GM19238 (cell line): ENCODE measurements at regions not wholly inside any gene's neighbourhood (a gene's known extent, or its start where the extent isn't known, plus 50 kb on each side); places are given as distances from the start of the nearest gene placed in this dataset.

Source experiments
- DNase-seq: peaks from one replicate; pipeline ENCODE4 v3.0.0; 2011; ENCODE audit warnings: low spot score; ENCODE audit not compliant: insufficient read length

DNA sequence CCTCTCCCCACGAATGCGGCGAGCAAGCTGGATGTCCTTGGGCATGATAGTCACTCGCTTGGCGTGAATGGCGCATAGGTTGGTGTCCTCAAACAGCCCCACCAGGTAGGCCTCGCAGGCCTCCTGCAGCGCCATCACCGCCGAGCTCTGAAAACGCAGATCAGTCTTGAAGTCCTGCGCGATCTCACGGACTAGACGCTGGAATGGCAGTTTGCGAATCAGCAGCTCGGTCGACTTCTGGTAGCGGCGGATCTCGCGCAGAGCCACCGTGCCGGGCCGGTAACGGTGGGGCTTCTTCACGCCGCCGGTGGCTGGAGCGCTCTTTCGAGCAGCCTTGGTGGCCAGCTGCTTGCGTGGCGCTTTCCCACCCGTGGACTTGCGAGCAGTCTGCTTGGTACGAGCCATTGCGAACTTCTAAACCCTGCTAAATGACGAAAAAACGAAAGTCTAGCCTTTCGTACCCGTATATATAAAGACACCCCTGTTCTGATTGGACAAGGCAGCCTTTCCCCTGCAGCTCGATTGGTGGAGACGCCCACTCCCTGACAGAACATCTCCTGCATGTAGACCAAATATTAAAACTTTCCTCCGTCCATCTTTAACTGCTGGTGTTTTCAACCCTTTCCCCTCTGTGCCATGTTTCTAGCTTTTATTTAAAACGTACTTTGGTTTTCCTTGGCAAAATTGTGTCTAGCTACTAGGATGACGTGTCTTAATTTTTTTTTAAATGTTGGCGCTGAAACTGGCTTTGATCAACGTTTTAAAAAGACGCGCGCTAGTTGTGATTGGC, 109.8 kb downstream of the HFE start:
- DNase-seq, result no peak

DNA sequence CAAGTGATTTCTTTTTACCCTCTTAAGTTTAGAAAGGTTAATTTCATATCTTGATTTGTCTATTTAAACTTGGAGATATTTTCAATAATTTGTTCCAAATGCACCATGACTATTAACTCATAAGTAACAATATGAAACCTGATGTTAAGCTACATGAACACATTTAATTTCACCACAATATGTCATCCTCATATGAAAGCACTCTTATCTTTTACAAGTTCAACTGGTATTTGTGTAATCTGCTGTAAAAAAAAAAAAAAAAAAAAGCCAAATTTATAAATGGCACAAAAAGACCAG, 110.4 kb downstream of the HFE start:
- DNase-seq, result no peak

DNA sequence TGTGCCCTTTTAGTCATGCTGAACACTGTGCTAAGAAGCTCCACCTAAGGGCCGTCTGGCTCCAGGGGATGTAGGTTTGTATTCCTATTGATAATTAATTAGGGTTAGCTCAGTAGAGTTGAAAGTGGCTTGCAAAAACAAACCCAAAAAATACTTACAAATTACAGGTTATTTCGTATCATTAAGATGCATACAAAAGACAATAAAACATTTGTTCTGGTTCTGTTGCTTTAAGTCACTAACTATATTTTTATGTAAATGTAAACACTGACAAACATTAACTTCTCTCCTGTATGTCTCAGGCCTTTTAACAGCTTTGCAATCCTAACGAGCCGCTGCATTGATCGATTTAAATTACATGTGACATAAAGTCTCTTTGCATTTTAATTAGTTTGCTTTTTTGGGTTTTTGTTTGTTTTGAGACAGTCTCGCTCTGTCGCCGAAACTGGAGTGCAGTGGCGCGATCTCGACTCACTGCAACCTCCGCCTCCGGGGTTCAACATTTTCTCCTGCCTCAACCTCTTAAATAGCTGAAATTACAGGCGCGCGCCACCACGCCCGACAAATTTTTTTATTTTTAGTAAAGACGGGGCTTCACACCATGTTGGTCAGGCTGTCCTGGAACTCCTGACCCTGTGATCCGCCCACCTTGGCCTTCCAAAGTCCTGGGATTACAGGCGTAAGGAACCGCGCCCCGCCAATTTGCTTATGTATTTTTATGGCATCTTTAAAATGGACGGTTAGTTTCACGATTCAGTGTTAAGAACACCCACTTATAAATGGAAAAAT, 110.9 kb downstream of the HFE start:
- no peak for DNase-seq

DNA sequence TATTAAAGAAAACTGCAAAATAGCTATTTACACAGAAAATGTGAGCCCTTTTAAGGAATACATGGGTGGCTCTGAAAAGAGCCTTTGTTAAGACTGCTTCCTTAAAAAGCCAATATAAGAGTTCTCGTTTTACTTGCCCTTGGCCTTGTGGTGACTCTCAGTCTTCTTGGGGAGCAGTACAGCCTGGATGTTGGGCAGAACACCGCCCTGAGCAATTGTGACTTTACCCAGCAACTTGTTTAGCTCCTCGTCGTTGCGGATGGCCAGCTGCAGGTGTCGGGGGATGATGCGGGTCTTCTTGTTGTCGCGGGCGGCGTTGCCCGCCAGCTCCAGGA, 111.5 kb downstream of the HFE start:
- no peak for DNase-seq

DNA sequence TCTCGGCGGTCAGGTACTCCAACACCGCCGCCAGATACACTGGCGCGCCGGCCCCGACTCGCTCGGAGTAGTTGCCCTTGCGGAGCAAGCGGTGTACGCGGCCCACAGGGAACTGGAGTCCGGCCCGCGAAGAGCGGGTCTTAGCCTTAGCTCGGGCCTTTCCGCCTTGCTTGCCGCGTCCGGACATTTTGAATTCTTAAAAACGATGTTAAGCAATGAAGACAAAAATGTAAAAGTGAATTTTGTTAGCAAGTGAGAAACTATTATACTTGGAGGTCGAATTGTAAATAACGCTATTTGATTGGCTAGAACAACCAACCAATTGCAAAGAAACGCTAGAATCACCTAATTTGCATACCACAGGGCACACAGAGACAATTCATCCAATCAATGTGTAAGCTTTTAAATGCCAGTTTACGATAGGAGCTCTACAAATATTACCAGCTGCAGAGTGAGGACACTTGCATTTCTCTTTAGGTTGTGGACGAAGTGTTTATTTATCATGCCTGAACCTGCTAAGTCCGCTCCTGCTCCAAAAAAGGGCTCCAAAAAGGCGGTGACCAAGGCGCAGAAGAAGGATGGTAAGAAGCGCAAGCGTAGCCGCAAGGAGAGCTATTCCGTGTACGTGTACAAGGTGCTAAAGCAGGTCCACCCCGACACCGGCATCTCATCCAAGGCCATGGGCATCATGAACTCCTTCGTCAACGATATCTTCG, 112.0 kb downstream of the HFE start:
- no peak for DNase-seq

DNA sequence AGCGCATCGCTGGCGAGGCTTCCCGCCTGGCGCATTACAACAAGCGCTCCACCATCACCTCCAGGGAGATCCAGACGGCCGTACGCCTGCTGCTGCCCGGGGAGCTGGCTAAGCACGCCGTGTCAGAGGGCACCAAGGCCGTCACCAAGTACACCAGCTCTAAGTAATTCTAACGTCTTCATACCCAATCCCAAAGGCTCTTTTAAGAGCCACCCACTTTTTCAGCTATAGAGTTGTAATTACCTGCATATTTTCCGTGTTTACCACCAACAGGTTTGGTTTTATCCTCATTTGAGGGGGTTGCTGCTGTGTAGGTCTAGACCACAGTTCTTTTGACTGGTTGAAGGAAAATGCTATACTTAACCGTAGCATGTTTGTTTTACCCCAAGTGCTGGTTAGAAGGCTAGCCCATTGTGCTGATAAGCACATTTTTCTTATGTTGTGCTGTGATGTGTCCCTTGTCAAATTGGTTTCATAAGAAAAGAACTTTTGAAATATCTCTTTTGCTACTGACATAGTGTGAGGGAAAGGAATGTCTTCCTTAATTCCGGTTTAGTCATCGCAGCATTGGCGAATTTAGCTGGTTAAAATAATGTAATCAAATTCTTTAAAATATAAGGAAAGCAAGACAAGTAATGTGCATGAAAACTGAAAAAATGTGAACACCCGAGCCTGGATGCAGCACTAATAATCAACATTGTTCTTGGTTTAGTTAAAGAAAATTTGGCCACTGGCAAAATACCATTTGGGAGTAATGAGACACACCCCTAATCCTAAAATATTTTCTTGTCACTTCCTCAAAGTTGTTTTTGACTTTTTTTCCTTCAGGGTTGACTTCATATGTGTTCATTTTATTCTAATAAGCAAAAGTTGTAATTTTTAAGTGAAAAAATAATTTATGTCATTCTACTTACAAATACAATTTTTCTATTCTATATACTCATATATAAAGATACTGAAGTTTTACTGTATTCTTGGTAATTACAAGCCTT, 112.8 kb downstream of the HFE start:
- DNase-seq, result no peak

DNA sequence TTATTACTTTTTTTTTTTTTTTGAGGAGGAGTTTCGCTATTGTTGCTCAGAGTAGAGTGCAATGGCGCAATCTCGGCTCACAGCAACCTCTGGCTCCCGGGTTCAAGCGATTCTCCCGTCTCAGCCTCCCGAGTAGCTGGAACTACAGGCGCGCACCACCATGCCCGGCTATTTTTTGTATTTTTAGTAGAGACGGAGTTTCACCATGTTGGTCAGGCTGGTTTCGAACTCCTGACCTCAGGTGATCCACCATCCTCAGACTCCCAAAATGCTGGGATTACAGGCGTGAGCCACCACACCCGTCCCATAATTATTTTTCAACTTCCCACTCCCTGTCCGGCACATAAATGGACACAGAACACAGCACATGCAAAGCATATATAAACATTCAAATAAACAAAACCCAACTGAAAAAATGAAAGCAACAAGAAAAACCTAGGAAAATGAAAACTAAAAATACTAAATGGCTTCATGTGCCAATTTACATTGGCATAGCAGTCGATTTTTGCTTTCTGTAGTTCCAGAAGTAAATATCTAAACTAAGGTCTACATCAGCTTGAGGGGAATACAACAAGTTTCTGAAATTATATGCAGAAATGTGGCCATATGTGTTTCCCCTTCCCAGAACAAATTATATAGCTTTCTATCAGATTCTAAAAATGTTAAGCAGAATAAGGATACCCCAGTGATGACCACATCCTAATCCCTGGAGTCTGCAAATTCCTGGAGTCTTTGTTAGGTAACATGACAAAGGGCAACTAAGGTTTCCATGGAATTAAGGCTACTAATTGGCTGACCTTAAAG, 113.9 kb downstream of the HFE start:
- no peak for DNase-seq

DNA sequence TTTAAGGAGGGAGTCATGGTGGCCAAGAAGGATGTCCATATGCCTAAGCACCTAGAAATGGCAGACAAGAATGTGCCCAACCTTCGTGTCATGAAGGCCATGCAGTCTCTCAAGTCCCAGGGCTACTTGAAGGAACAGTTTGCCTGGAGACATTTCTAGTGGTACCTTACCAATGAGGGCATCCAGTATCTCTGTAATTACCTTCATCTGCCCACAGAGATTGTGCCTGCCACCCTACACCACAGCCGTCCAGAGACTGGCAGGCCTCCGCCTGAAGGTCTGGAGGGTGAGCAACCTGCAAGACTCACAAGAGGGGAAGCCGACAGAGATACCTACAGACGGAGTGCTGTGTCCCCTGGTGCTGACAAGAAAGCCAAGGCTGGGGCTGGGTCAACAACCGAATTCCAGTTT, 115.0 kb downstream of the HFE start:
- no peak for DNase-seq

DNA sequence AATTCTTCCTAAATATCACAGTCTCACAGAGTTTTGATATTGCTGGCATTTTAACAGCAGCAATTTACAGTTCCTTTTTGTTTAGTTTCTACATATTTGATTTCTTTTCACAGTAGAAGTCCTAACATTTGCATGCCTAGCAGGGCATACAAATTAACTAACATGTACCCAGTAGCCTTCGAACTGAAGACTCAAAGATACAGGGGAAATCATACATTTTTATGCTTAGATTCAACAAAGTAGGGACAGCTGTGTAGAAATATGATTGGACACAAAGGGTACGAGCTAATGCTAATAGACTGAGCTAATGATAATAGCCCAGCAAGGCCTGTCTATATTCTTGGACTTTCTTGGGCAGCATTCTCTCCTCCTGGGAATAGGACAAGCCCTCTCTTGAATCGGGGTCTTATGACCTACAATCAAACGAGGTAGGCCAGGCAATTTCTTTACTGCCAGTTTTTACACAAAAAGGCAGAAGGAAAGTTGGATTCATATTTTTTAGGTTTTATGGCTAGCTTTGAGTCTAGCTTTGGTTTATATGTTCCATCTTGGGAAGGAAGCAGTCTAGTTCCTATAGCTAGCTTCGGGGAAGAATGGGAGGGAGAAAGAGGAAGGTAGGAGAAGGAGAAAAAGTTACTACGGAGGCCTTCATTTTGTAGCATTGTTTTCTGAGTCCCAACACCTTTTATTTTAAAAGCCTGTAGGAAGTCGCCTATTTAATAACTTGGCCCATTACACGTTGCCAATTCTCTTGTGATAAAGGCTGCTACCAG, 115.8 kb downstream of the HFE start:
- DNase-seq, result no peak

DNA sequence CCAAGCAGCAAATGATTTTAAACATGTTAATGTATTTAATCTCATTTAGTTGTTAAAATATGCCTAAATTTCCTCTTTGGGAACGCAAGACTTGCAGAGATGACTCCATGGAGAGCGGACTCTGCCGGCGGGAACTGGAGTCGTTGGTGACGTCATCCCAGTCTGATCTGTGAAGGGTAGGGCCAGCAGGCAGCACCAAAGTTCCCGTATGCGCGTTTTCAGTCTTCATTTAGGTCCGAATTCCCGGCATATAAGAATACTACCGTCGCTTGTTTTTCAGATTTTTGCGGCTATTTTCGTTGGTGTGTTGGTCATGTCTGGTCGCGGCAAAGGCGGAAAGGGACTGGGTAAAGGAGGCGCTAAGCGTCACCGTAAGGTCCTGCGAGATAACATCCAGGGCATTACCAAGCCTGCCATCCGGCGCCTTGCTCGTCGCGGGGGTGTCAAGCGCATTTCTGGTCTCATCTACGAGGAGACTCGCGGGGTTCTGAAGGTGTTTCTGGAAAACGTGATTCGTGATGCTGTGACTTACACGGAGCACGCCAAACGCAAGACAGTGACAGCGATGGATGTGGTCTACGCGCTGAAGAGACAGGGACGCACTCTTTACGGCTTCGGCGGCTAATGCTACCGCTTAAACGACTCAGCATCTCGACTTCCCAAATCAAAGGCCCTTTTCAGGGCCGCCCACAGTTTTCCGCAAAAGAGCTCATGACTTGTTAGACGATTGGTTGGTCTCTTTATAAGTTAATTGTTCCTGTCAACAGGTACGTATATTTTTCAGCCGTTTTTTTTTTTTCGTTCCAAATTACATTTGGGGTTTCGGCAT, 117.3 kb downstream of the HFE start:
- DNase-seq, result peak; percentile 50

DNA sequence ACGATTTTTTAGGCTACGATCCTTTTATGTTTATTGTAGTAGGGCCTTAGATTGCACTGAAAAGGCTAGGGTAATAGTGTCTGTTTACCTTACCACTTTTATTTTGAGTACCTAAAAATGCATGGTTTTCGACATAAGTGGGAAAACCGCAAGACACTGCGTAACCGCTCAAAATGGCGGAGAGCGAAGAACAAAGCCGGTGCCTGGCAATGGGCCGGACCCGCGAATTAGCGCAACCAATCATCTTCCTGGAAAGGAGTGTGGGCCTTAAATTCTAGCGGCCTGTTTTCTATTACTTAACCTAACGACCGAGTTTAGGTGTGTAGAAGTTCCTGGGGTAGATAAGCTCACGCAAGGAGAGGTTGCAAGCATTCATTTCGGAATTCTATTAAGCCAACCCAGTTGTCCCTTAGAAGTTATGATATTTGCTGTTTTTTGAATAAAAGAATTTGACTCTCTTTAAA, 118.0 kb downstream of the HFE start:
- no peak for DNase-seq

DNA sequence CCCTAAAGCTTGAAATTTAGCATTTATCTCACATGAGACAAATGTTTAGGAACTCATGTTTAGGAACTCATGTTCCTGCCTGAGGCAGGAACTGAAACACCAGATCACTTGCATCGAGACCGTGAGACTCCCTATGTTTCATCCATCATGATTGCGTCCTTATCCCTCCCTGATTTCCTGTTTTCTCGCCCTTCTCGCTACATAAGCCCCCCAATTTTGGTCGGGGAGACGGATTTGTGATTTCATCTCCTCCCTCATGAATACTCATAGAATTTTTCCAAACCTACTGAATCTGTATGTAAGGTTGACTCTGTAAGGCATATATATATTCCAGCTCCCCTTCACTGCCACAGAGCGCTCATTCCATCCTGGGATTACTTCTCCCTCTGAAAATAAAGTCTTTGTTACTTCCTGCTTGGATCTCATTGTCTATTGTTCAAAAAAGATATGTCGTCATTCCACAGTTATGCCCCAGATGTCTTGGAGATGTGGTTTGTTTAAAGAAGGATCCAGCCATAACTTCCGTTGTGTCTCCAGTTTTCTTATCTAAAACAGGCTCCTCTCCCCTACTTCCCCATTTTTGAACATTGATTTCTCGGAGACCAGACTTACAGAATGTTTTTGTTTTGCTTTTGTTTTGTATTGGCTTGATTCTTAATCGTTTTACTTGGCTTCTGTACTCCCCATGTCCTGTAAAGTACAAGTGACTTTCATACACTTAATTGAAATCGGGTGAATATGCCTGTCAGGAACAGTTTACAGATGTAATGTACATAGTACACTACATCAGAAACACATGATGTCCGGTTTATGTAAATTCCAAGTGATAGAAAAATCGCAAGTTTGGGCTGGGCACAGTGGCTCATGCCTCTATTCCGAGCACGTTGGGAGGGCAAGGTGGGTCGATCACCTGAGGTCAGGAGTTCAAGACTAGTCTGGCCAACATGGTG, 118.7 kb downstream of the HFE start:
- DNase-seq, result no peak

DNA sequence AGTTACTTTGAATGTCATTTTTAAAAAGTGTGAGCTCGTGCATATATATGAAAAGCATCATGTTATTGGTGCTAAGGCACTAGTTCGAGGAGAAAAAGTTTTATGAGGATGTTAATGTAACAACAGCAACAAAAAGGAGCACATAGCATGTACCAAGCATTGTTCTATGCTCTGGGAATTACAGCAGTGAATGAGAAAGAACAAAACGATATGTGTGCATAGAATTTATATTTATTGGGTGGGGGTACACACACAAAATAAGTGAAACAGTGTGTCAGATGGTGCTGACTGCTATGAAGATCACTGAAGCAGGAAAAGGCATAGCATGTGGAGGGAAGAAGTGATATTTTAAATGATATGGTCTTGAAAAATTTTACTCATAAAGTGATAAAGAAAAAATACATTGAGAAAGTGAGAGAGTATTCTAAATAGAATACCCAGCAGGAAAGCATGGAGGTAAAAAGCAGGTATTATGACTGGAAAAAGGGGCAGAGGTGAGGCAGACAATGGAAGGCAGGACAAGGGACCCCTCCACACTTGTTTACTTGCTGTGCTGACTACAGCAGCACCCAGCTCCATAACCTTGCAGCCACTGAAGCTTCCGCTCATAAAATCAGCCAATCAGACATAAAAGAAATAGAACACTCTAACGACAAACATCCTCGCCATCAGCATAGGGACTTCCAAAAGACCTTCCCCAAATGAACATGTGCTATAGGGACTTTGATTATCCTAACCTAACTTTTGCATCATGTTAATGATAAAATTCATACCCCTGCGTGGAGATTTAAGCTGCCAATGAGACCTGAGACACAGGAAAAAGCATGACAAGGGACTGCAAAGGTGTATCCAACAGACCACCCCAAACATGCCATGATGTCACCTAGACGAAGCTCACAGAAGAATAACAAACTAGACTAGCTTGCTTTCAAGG, 119.9 kb downstream of the HFE start:
- no peak for DNase-seq

DNA sequence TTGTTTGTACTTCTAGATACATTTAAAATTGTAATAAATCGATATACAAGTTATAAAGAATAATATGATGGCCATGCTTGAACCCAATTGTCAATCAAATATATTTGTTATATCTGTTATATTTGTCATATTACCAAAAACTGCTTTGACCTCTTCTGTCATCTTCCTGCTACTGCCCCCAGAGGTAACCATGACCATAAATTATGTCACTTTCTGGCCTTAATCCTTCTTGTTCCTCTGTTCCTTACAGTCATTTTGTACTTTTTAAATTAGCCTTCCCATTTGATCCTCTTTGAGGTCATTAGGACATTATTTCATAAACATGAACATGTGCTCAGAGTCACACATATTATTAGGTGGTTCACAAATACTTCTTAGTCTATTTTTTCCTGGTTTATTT, 124.7 kb downstream of the HFE start:
- no peak for DNase-seq

DNA sequence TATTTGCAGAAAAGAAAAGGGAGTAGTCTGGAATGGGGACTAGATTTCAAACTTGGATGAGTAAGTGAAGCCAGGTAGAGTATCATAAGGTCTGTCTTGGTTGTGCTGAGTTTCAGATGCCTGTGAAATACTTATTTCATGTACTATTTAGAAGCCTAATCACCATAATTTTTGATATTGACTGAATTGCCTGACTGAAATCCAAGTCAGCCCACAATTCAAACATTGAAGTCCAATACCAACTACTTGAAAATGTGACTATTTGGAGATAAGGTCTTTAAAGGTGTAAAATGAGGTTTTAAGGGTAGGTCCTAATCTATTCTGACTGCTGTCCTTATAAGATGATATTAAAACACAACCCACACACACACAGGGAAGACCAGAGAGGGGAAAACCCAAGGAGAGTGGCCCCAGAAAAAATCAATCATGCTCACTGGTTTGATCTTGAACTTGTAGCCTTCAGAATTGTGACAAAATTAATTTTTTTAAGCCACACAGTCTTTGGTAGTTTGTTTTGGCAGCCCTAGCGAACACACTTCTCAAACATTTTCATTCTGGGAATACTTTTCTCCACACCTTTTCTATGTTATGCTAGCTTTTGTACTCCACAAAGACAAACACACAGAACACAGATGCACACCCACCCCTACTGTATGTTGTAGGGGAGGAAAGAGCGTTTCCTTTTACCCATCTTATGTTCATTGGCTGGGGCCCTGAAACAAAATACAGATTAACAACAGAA, 126.3 kb downstream of the HFE start:
- no peak for DNase-seq
